WTC11 (cell line): ENCODE measurements at regions not wholly inside any gene's neighbourhood (a gene's known extent, or its start where the extent isn't known, plus 50 kb on each side); places are given as distances from the start of the nearest gene placed in this dataset.

Source experiments
- ATAC-seq: fragments of 200-7000 bp; cut with Tn5 transposase; 2 replicates; pipeline ENCODE4 v1.10.0; 2021; ENCODE audit warnings: mild to moderate bottlenecking, moderate library complexity
- CTCF ChIA-PET: fragments of 300-600 bp; sonication (Branson Sonifier 250); formaldehyde crosslinking; loops from one replicate; lab custom pipeline; 2021; ENCODE audit warnings: antibody characterized with exemption; lab: Charles Lee
- POLR2A ChIA-PET: fragments of 350-600 bp; sonication (Branson Sonifier 250); formaldehyde crosslinking; loops from one replicate; lab custom pipeline; 2021; ENCODE audit warnings: antibody characterized with exemption; lab: Charles Lee
- DNase-seq: peaks from one replicate; pipeline ENCODE4 v3.0.0; 2021; ENCODE audit warnings: low spot score
- H3K27ac Mint-ChIP-seq: 2 replicates; pipeline ENCODE4 v1.8.0; 2021; ENCODE audit warnings: mixed read lengths
- H3K27me3 Mint-ChIP-seq: 2 replicates; pipeline ENCODE4 v1.8.0; 2021; ENCODE audit warnings: low read depth, mild to moderate bottlenecking, moderate library complexity, mixed read lengths
- H3K36me3 Mint-ChIP-seq: 2 replicates; pipeline ENCODE4 v1.8.0; 2021; ENCODE audit warnings: mixed read lengths
- H3K4me1 Mint-ChIP-seq: 2 replicates; pipeline ENCODE4 v1.8.0; 2022; ENCODE audit warnings: mixed read lengths
- H3K4me3 Mint-ChIP-seq: 2 replicates; pipeline ENCODE4 v1.8.0; 2021; ENCODE audit warnings: mild to moderate bottlenecking, moderate library complexity, mixed read lengths
- H3K9me3 Mint-ChIP-seq: 2 replicates; pipeline ENCODE4 v1.8.0; 2021; ENCODE audit warnings: mixed read lengths
- AFF4 ChIP-seq: sonication (generic); formaldehyde crosslinking; IDR thresholded peaks from 2 replicates; pipeline ENCODE4 v1.8.1; 2023; ENCODE audit warnings: mild to moderate bottlenecking, missing genetic modification reagents, borderline replicate concordance
- ELF4 ChIP-seq: sonication (generic); formaldehyde crosslinking; IDR thresholded peaks from 2 replicates; pipeline ENCODE4 v1.8.1; 2022; ENCODE audit warnings: low read depth, mild to moderate bottlenecking, moderate library complexity, missing genetic modification reagents
- IRF2 ChIP-seq: sonication (generic); formaldehyde crosslinking; IDR thresholded peaks from 2 replicates; pipeline ENCODE4 v1.8.0; 2022; ENCODE audit warnings: low read depth, missing genetic modification reagents, borderline replicate concordance
- RORB ChIP-seq: fragments of 250-450 bp; sonication (Bioruptor Pico); IDR thresholded peaks from 2 replicates; pipeline ENCODE4 v1.9.0; 2021; ENCODE audit warnings: mild to moderate bottlenecking
- STAT6 ChIP-seq: sonication (generic); formaldehyde crosslinking; conservative IDR thresholded peaks from 2 replicates; pipeline ENCODE4 v1.8.1; 2023; ENCODE audit warnings: mild to moderate bottlenecking, low read depth, missing genetic modification reagents, moderate library complexity
- TEAD1 ChIP-seq: sonication (generic); formaldehyde crosslinking; IDR thresholded peaks from 2 replicates; pipeline ENCODE4 v1.8.0; 2022; ENCODE audit warnings: mild to moderate bottlenecking, missing genetic modification reagents
- USF1 ChIP-seq: sonication (generic); formaldehyde crosslinking; IDR thresholded peaks from 2 replicates; pipeline ENCODE4 v1.8.0; 2022; ENCODE audit warnings: mild to moderate bottlenecking, missing genetic modification reagents
- ZBTB21 ChIP-seq: sonication (generic); formaldehyde crosslinking; IDR thresholded peaks from 2 replicates; pipeline ENCODE4 v1.8.1; 2023; ENCODE audit warnings: mild to moderate bottlenecking, missing genetic modification reagents, borderline replicate concordance
- ZNF263 ChIP-seq: sonication (generic); formaldehyde crosslinking; IDR thresholded peaks from 2 replicates; pipeline ENCODE4 v1.8.1; 2022; ENCODE audit warnings: low read depth, mild to moderate bottlenecking, moderate library complexity, missing genetic modification reagents
- ZNF317 ChIP-seq: sonication (generic); formaldehyde crosslinking; IDR thresholded peaks from 2 replicates; pipeline ENCODE4 v1.8.1; 2023; ENCODE audit warnings: low read depth, mild to moderate bottlenecking, moderate library complexity, missing genetic modification reagents, borderline replicate concordance
- ZNF423 ChIP-seq: fragments of 250-450 bp; sonication (Bioruptor Pico); IDR thresholded peaks from 2 replicates; pipeline ENCODE4 v2.1.2; 2022; ENCODE audit warnings: mild to moderate bottlenecking, moderate library complexity
- TF ChIP-seq, protein P1 (sequence below): sonication (generic); formaldehyde crosslinking; IDR thresholded peaks from 2 replicates; pipeline ENCODE4 v1.8.0; 2023; ENCODE audit warnings: mild to moderate bottlenecking, missing genetic modification reagents
- TF ChIP-seq, protein P2 (sequence below): fragments of 250-450 bp; sonication (Bioruptor Pico); IDR thresholded peaks from 2 replicates; pipeline ENCODE4 v1.9.0; 2021; ENCODE audit warnings: moderate library complexity, mild to moderate bottlenecking, inconsistent platforms, borderline replicate concordance
- TF ChIP-seq, protein P3 (sequence below): sonication (generic); formaldehyde crosslinking; IDR thresholded peaks from 2 replicates; pipeline ENCODE4 v1.8.1; 2023; ENCODE audit warnings: mild to moderate bottlenecking, missing genetic modification reagents
- TF ChIP-seq, protein P4 (sequence below): sonication (generic); formaldehyde crosslinking; IDR thresholded peaks from 2 replicates; pipeline ENCODE4 v1.8.1; 2022; ENCODE audit warnings: missing genetic modification reagents, borderline replicate concordance
- TF ChIP-seq, protein P5 (sequence below): sonication (generic); formaldehyde crosslinking; IDR thresholded peaks from 2 replicates; pipeline ENCODE4 v1.8.1; 2023; ENCODE audit warnings: mild to moderate bottlenecking, missing genetic modification reagents, moderate library complexity

DNA sequence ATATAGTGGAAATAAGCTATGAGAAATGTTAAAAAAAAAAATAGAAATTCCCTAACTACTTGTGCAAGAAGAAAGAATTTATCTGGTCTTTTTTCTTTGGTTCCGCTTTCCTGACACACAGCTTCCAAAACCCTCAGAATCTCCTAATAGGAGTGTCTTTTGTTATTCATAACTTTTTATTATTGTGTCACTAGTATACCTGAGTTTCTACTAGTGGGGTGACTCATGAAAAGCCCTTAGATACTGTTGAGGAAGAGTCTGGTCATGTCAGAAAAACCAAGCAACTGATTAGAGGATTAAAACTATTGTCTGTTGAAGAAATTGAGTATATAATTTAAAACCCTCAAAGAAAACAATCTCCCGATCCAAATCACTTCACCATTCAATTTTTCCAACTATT is 152.8 kb upstream of the IFNE start:
- TF ChIP-seq IRF2 (CRISPR knock-in tag), result no peak
- TF ChIP-seq ELF4 (CRISPR knock-in tag), result no peak
- no peak for TF ChIP-seq TEAD1 (CRISPR knock-in tag)
- TF ChIP-seq RORB, result no peak
- TF ChIP-seq ZNF263 (CRISPR knock-in tag), result no peak
- TF ChIP-seq, protein P1, sequence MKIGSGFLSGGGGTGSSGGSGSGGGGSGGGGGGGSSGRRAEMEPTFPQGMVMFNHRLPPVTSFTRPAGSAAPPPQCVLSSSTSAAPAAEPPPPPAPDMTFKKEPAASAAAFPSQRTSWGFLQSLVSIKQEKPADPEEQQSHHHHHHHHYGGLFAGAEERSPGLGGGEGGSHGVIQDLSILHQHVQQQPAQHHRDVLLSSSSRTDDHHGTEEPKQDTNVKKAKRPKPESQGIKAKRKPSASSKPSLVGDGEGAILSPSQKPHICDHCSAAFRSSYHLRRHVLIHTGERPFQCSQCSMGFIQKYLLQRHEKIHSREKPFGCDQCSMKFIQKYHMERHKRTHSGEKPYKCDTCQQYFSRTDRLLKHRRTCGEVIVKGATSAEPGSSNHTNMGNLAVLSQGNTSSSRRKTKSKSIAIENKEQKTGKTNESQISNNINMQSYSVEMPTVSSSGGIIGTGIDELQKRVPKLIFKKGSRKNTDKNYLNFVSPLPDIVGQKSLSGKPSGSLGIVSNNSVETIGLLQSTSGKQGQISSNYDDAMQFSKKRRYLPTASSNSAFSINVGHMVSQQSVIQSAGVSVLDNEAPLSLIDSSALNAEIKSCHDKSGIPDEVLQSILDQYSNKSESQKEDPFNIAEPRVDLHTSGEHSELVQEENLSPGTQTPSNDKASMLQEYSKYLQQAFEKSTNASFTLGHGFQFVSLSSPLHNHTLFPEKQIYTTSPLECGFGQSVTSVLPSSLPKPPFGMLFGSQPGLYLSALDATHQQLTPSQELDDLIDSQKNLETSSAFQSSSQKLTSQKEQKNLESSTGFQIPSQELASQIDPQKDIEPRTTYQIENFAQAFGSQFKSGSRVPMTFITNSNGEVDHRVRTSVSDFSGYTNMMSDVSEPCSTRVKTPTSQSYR (CRISPR knock-in tag), result no peak
- TF ChIP-seq AFF4 (CRISPR knock-in tag), result no peak
- TF ChIP-seq ZBTB21 (CRISPR knock-in tag), result no peak
- TF ChIP-seq ZNF423 (CRISPR knock-in tag), result no peak
- TF ChIP-seq, protein P2, sequence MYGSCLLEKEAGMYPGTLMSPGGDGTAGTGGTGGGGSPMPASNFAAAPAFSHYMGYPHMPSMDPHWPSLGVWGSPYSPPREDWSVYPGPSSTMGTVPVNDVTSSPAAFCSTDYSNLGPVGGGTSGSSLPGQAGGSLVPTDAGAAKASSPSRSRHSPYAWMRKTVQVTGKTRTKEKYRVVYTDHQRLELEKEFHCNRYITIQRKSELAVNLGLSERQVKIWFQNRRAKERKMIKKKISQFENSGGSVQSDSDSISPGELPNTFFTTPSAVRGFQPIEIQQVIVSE, result no peak
- ChIA-PET POLR2A (no interaction called here), CTCF (no interaction called here)
- H3K4me3 Mint-ChIP-seq, result no peak overlapping the region
- H3K36me3 Mint-ChIP-seq, result no peaks in the 10 kb centered on the region
- H3K4me1 Mint-ChIP-seq, result no peaks in the 10 kb centered on the region
- no peak for ATAC-seq
- DNase-seq, result no peak
- H3K27ac Mint-ChIP-seq, result no peak overlapping the region
- H3K9me3 Mint-ChIP-seq, result no peaks in the 10 kb centered on the region
- no peaks in the 10 kb centered on the region; the same call in 1 of the 2 replicates for H3K27me3 Mint-ChIP-seq

DNA sequence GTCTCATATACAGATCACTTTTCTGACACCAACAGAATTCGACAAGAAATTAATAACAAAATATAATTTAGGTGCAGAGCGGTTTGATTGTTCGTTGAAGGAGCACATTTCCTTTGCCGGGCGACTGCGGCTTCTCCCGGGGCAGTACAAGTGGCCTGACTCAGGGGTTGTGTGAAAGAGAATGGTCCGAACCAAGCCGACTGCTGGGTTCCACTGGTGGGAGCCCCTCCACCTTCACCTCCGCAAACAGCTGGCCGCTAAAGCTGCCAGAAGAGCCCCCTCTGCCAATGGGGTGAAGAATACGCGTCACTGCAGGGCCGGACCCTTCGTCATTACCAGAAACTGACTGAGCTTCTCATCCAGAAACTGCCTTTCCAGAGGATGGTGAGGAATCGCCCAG is 156.0 kb upstream of the IFNE start:
- no peaks in the 10 kb centered on the region for H3K27me3 Mint-ChIP-seq
- DNase-seq (peak; percentile 15), ATAC-seq (peak; percentile 63)
- no peaks in the 10 kb centered on the region for H3K36me3 Mint-ChIP-seq
- H3K4me3 Mint-ChIP-seq, result no peak overlapping the region
- no peak for TF ChIP-seq ZNF263 (CRISPR knock-in tag)
- TF ChIP-seq, protein P3, sequence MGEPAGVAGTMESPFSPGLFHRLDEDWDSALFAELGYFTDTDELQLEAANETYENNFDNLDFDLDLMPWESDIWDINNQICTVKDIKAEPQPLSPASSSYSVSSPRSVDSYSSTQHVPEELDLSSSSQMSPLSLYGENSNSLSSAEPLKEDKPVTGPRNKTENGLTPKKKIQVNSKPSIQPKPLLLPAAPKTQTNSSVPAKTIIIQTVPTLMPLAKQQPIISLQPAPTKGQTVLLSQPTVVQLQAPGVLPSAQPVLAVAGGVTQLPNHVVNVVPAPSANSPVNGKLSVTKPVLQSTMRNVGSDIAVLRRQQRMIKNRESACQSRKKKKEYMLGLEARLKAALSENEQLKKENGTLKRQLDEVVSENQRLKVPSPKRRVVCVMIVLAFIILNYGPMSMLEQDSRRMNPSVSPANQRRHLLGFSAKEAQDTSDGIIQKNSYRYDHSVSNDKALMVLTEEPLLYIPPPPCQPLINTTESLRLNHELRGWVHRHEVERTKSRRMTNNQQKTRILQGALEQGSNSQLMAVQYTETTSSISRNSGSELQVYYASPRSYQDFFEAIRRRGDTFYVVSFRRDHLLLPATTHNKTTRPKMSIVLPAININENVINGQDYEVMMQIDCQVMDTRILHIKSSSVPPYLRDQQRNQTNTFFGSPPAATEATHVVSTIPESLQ (CRISPR knock-in tag), result no peak
- H3K9me3 Mint-ChIP-seq, result no peaks in the 10 kb centered on the region; the same call in 1 of the 2 replicates
- H3K4me1 Mint-ChIP-seq, result no peaks in the 10 kb centered on the region
- ChIA-PET CTCF (no interaction called here), POLR2A (no interaction called here)
- no peak overlapping the region for H3K27ac Mint-ChIP-seq

DNA sequence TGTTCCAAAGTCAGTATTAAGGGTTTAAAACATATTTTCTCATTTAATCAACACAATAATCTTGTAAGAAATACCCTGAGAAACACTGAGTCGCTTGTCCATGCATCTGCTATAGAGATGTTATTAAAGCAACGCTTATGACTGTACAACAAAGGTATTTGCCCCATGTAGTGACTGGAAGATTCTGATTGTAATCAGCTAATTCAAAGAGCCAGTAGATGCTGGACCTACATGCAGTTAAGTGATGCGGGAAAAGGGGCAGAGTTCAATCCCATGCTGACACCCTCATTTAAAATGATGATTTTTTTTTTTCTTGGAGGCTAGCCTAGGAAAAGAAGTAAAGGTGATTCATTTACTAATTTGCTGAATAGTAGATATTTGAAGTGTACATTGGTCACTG is 149.3 kb upstream of the MTAP start:
- Mint-ChIP-seq H3K36me3 (no peaks in the 10 kb centered on the region), H3K4me1 (no peaks in the 10 kb centered on the region), H3K9me3 (peaks cover 15% of the 10 kb centered on the region), H3K27ac (no peak overlapping the region), H3K27me3 (0 out of 2 replicates have a peak, but pooled peaks cover under 1% of the 10 kb centered on the region), H3K4me3 (no peak overlapping the region)
- DNase-seq (no peak), ATAC-seq (no peak)
- ChIA-PET POLR2A (no interaction called here), CTCF (no interaction called here)
- TF ChIP-seq ZNF317 (no peak), USF1 (CRISPR knock-in tag) (no peak), STAT6 (CRISPR knock-in tag) (no peak)
- TF ChIP-seq, protein P4, sequence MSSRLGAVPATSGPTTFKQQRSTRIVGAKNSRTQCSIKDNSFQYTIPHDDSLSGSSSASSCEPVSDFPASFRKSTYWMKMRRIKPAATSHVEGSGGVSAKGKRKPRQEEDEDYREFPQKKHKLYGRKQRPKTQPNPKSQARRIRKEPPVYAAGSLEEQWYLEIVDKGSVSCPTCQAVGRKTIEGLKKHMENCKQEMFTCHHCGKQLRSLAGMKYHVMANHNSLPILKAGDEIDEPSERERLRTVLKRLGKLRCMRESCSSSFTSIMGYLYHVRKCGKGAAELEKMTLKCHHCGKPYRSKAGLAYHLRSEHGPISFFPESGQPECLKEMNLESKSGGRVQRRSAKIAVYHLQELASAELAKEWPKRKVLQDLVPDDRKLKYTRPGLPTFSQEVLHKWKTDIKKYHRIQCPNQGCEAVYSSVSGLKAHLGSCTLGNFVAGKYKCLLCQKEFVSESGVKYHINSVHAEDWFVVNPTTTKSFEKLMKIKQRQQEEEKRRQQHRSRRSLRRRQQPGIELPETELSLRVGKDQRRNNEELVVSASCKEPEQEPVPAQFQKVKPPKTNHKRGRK (CRISPR knock-in tag), result no peak
- TF ChIP-seq, protein P5, sequence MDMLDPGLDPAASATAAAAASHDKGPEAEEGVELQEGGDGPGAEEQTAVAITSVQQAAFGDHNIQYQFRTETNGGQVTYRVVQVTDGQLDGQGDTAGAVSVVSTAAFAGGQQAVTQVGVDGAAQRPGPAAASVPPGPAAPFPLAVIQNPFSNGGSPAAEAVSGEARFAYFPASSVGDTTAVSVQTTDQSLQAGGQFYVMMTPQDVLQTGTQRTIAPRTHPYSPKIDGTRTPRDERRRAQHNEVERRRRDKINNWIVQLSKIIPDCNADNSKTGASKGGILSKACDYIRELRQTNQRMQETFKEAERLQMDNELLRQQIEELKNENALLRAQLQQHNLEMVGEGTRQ (CRISPR knock-in tag), result no peak
